Endothelial cell of umbilical vein (primary cell): ENCODE measurements at regions not wholly inside any gene's neighbourhood (a gene's known extent, or its start where the extent isn't known, plus 50 kb on each side); places are given as distances from the start of the nearest gene placed in this dataset.
A peak's percentile ranks its signal among the peaks of the same experiment; 100 is the strongest.

Experiments used
- BruUV-seq: library from RNA; stranded (reverse); fragments of 400-500 nt; replicated peaks from 2 replicates; lab custom pipeline; 2021; lab: Mats Ljungman, UMichigan
- CTCF ChIA-PET: fragments of 300-600, 350-600 bp; sonication (Branson Sonifier 250); formaldehyde crosslinking; loops from one replicate; lab custom pipeline; 2021; ENCODE audit warnings: antibody characterized with exemption, inconsistent platforms; lab: Charles Lee
- POLR2A ChIA-PET: fragments of 300-600, 350-600 bp; sonication (Branson Sonifier 250); formaldehyde crosslinking; loops from one replicate; lab custom pipeline; 2021; ENCODE audit warnings: antibody characterized with exemption, inconsistent platforms; lab: Charles Lee
- DNase-seq: peaks from one replicate; pipeline ENCODE4 v3.0.0-alpha.2; 2011; ENCODE audit warnings: low read depth, low spot score
- FAIRE-seq: peaks from 2 replicates; lab custom pipeline; 2011; peaks lifted over from hg19 to GRCh38; lab: Jason Lieb, UNC
- H2AFZ ChIP-seq: 2 replicates; pipeline ENCODE4 v1.6.0; 2012; ENCODE audit warnings: low read depth, low read length, control low read depth, inconsistent platforms
- H3K27ac ChIP-seq: 2 replicates; pipeline ENCODE4 v1.5.1; 2011; ENCODE audit warnings: low read depth, mild to moderate bottlenecking, control low read depth, low read length, moderate library complexity; ENCODE audit not compliant: insufficient read depth
- H3K27me3 ChIP-seq, 2 experiments: 2 replicates each; pipeline versions ENCODE4 v1.6.0 to v1.6.1; 2011; ENCODE audit warnings: low read length in 2 of 2, mixed read lengths in 1 of 2; ENCODE audit not compliant: control insufficient read depth in 2 of 2, insufficient read depth in 2 of 2
- H3K36me3 ChIP-seq, 2 experiments: 2 replicates in 1 of 2; 3 replicates in 1 of 2; pipeline ENCODE4 v1.5.1; 2011; ENCODE audit warnings: low read length in 2 of 2, mild to moderate bottlenecking in 1 of 2, moderate library complexity in 1 of 2; ENCODE audit not compliant: control insufficient read depth in 2 of 2, insufficient read depth in 2 of 2; ENCODE audit errors: extremely low read depth in 1 of 2
- H3K4me1 ChIP-seq: 3 replicates; pipeline ENCODE4 v1.5.1; 2011; ENCODE audit warnings: mild to moderate bottlenecking, low read length; ENCODE audit not compliant: control insufficient read depth, insufficient read depth; ENCODE audit errors: extremely low read depth
- H3K4me2 ChIP-seq: 2 replicates; pipeline ENCODE4 v1.6.1; 2011; ENCODE audit warnings: low read length, control low read depth, mixed read lengths; ENCODE audit not compliant: insufficient read depth
- H3K4me3 ChIP-seq, 3 experiments: fragments of 200-600 bp in 1 of 3; sonication (generic), shearing (Covaris generic) in 1 of 3; replicated peaks in 1 of 3; 2 replicates each; pipeline ENCODE4 v1.5.1; 2011 to 2016; ENCODE audit warnings: control low read depth in 3 of 3, low read length in 3 of 3, mild to moderate bottlenecking in 2 of 3, inconsistent platforms in 1 of 3, low read depth in 1 of 3, moderate library complexity in 1 of 3; ENCODE audit not compliant: insufficient read depth in 1 of 3
- H3K79me2 ChIP-seq: 2 replicates; pipeline ENCODE4 v1.6.0; 2012; ENCODE audit warnings: low read length, inconsistent platforms; ENCODE audit not compliant: control insufficient read depth, insufficient read depth
- H3K9ac ChIP-seq: replicated peaks from 2 replicates; pipeline ENCODE3; 2011; ENCODE audit warnings: low read length, control low read depth; ENCODE audit not compliant: insufficient read depth; ENCODE audit errors: extremely low read depth
- H3K9me1 ChIP-seq: replicated peaks from 3 replicates; pipeline ENCODE4 v1.6.0; 2011; ENCODE audit warnings: mild to moderate bottlenecking, low read length; ENCODE audit not compliant: control insufficient read depth, insufficient read depth; ENCODE audit errors: extremely low read depth
- H3K9me3 ChIP-seq: replicated peaks from 2 replicates; pipeline ENCODE4 v1.5.1; 2012; ENCODE audit warnings: low read length, inconsistent platforms; ENCODE audit not compliant: control insufficient read depth, insufficient read depth
- H4K20me1 ChIP-seq: replicated peaks from 2 replicates; pipeline ENCODE3; 2011; ENCODE audit warnings: mild to moderate bottlenecking, low read length; ENCODE audit not compliant: control insufficient read depth, insufficient read depth; ENCODE audit errors: extremely low read depth
- CTCF ChIP-seq, 2 donors: IDR thresholded peaks; 1 replicate in 1 of 2; 2 replicates in 1 of 2; pipeline ENCODE4 v1.5.1; 2011; ENCODE audit warnings: low read length in 2 of 2, mild to moderate bottlenecking in 2 of 2, moderate library complexity in 2 of 2, control low read depth in 1 of 2, inconsistent platforms in 1 of 2, low read depth in 1 of 2; ENCODE audit not compliant: insufficient read depth in 1 of 2; ENCODE audit errors: extremely low read depth in 1 of 2
- EZH2 ChIP-seq: IDR thresholded peaks from 2 replicates; pipeline ENCODE4 v1.6.1; 2012; ENCODE audit warnings: borderline replicate concordance, low read depth, mild to moderate bottlenecking, moderate library complexity, low read length, inconsistent platforms; ENCODE audit not compliant: severe bottlenecking
- FOS ChIP-seq: IDR thresholded peaks from 2 replicates; pipeline ENCODE4 v1.6.1; 2011; ENCODE audit warnings: mild to moderate bottlenecking, low read length, moderate library complexity, borderline replicate concordance; ENCODE audit not compliant: insufficient read depth
- GATA2 ChIP-seq: IDR thresholded peaks from 2 replicates; pipeline ENCODE4 v1.7.0; 2011; ENCODE audit warnings: low read depth, mild to moderate bottlenecking, moderate library complexity, mixed read lengths, low read length; ENCODE audit not compliant: insufficient read length, insufficient read depth
- JUN ChIP-seq: IDR thresholded peaks from 2 replicates; pipeline ENCODE4 v1.6.1; 2011; ENCODE audit warnings: borderline replicate concordance, low read depth; ENCODE audit not compliant: insufficient read length, insufficient read depth
- MYC ChIP-seq: IDR thresholded peaks from one replicate; pipeline ENCODE4 v1.6.1; 2011; ENCODE audit warnings: mild to moderate bottlenecking, low read depth, low read length
- POLR2A ChIP-seq: IDR thresholded peaks from 2 replicates; pipeline ENCODE4 v1.6.1; 2012; ENCODE audit warnings: low read depth, mild to moderate bottlenecking, control low read depth, low read length
- POLR2AphosphoS5 ChIP-seq: IDR thresholded peaks from 2 replicates; pipeline ENCODE4 v1.6.1; 2012; ENCODE audit warnings: low read depth, mild to moderate bottlenecking, control low read depth, low read length, moderate library complexity; ENCODE audit not compliant: insufficient read depth
- dilution Hi-C: fragments of 300-500 bp; cut with MboI; formaldehyde crosslinking; loops from one replicate; pipeline ENCODE4 v1.15.0; 2019; ENCODE audit warnings: low sequenced_read_pairs; ENCODE audit not compliant: extremely low pct_ligation_motif_present
- intact Hi-C: fragments of 100-400 bp; cut with micrococcal nuclease; formaldehyde crosslinking; loops from one replicate; pipeline ENCODE4 v1.10.0; 2022

GRCh38 chr18:24543795-24544498 is 83.5 kb downstream of the HRH4 start:
- no TSS peak for BruUV-seq
- FAIRE-seq = peak; percentile 83
- dilution Hi-C loops (no loop called here), intact Hi-C loops (loop anchor here (1.0 to 10.0 kb wide), 5 partner anchors 57 to 1352 kb away; no protein-coding TSS in a partner anchor)
- Histone ChIP-seq H3K4me1 (no peaks in the 10 kb centered on the region), H4K20me1 (no peaks in the 10 kb centered on the region), H3K36me3 (no peaks in the 10 kb centered on the region), H3K4me2 (no peak overlapping the region), H3K9me3 (no peaks in the 10 kb centered on the region), H2AFZ (no peak overlapping the region), H3K27me3 (peaks cover 5 to 7% of the 10 kb centered on the region in 2 experiments), H3K79me2 (no peaks in the 10 kb centered on the region), H3K9me1 (no peaks in the 10 kb centered on the region), H3K27ac (no peak overlapping the region), H3K4me3 (no peak overlapping the region), H3K9ac (no peak overlapping the region)
- POLR2A ChIA-PET = no interaction called here
- DNase-seq = peak; percentile 42
- TF ChIP-seq POLR2A = no peak
- TF ChIP-seq EZH2 = no peak
- no peak for TF ChIP-seq GATA2
- TF ChIP-seq JUN = no peak
- no peak for TF ChIP-seq POLR2AphosphoS5
- peak; percentile 30 to 32 for TF ChIP-seq CTCF (IDR thresholded peaks at IDR 0.05; ENCODE audit: extremely low read depth in 1 of 2, insufficient read depth in 1 of 2, low read depth in 1 of 2, low read length in 2 of 2)
- no peak for TF ChIP-seq FOS
- TF ChIP-seq MYC = no peak
- CTCF ChIA-PET = interaction anchor here (0.7 to 2.4 kb wide), 27 partner anchors 9 to 1840 kb away, joined by 3 to 43 read pairs (median 4); no protein-coding TSS in a partner anchor
